ENCODE measurements at regions not wholly inside any gene's neighbourhood (a gene's known extent, or its start where the extent isn't known, plus 50 kb on each side); places are given as distances from the start of the nearest gene placed in this dataset.
"Not testable (repeated sequence)": the region's sequence is repeated elsewhere in the genome, so short reads cannot be mapped to it uniquely, and the experiment has no call there.

GRCh38 chr11:22930816-22931594, 70.7 kb upstream of the CCDC179 start:
- in situ Hi-C loops (cut with HindIII; ENCODE audit: low sequenced_read_pairs): no loop called here
- no peak overlapping the region for H3K4me3 ChIP-seq (ENCODE audit: low read depth, low read length)
- TF ChIP-seq, protein P1, sequence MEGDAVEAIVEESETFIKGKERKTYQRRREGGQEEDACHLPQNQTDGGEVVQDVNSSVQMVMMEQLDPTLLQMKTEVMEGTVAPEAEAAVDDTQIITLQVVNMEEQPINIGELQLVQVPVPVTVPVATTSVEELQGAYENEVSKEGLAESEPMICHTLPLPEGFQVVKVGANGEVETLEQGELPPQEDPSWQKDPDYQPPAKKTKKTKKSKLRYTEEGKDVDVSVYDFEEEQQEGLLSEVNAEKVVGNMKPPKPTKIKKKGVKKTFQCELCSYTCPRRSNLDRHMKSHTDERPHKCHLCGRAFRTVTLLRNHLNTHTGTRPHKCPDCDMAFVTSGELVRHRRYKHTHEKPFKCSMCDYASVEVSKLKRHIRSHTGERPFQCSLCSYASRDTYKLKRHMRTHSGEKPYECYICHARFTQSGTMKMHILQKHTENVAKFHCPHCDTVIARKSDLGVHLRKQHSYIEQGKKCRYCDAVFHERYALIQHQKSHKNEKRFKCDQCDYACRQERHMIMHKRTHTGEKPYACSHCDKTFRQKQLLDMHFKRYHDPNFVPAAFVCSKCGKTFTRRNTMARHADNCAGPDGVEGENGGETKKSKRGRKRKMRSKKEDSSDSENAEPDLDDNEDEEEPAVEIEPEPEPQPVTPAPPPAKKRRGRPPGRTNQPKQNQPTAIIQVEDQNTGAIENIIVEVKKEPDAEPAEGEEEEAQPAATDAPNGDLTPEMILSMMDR (IDR thresholded peaks at IDR 0.05; ENCODE audit: low read depth, low read length): no peak
- no peak for DNase-seq (ENCODE audit: low read depth, low spot score)

- TF ChIP-seq, protein P1 (IDR thresholded peaks at IDR 0.05; ENCODE audit: low read depth, low read length): no peak
- no peak for DNase-seq (ENCODE audit: low read depth, low spot score)
- in situ Hi-C loops (cut with HindIII; ENCODE audit: low sequenced_read_pairs): no loop called here
- H3K4me3 ChIP-seq (ENCODE audit: low read depth, low read length): no peak overlapping the region
Observed at GRCh38 chr11:22938691-22939090, 78.4 kb upstream of the CCDC179 start.

- in situ Hi-C loops (cut with HindIII; ENCODE audit: low sequenced_read_pairs); DNase-seq (ENCODE audit: low read depth, low spot score); H3K4me3 ChIP-seq (ENCODE audit: low read depth, low read length): not testable (repeated sequence)
Observed at GRCh38 chr11:22941544-22941943, 81.3 kb upstream of the CCDC179 start.

GRCh38 chr11:22957786-22958185, 97.5 kb upstream of the CCDC179 start:
- DNase-seq (ENCODE audit: low read depth, low spot score): no peak
- TF ChIP-seq, protein P1 (IDR thresholded peaks at IDR 0.05; ENCODE audit: low read depth, low read length): no peak
- no peak overlapping the region for H3K4me3 ChIP-seq (ENCODE audit: low read depth, low read length)
- in situ Hi-C loops (cut with HindIII; ENCODE audit: low sequenced_read_pairs): no loop called here

DNA sequence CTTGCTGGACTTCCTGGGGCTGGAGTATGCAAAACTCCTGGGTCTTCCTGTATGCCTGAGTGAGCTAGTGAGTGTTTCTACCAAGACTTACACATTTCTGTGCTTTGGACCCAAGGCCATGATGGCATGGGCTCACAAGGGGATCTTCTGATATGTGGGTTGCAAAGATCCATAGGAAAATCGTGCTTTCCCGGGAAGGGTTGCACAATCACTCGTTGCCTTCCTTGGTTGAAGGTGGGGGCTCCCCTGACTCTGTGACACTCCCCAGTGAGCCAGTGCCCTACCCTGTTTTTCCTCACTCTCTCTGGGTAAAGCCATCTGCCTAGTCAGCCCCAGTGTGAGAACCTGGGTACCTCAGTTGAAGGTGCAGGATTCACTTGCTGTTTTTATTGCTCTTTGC, 114.0 kb upstream of the CCDC179 start:
- in situ Hi-C loops (cut with HindIII; ENCODE audit: low sequenced_read_pairs): no loop called here
- no peak for DNase-seq (ENCODE audit: low read depth, low spot score)
- TF ChIP-seq, protein P1 (IDR thresholded peaks at IDR 0.05; ENCODE audit: low read depth, low read length): no peak
- H3K4me3 ChIP-seq (ENCODE audit: low read depth, low read length): no peak overlapping the region

DNA sequence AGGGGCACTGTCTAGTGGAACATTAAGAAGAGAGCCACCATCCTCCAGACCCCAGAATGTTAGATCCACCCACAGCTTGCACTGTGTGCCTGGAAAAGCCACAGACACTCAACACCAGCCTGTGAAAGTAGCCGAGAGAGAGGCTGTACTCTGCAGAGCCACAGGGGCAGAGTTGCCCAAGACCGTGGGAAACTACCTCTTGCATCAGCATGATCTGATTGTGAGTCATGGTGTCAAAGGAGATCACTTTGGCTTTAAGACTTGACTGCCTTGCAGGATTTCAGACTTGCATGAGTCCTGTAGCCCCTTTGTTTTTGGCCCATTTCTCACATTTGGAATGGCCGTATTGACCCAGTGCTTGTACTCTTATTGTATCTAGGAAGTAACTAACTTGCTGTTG, 115.9 kb upstream of the CCDC179 start:
- DNase-seq (ENCODE audit: low read depth, low spot score): peak; percentile 38
- in situ Hi-C loops (cut with HindIII; ENCODE audit: low sequenced_read_pairs): no loop called here
- TF ChIP-seq, protein P1 (IDR thresholded peaks at IDR 0.05; ENCODE audit: low read depth, low read length): no peak
- no peak overlapping the region for H3K4me3 ChIP-seq (ENCODE audit: low read depth, low read length)

GRCh38 chr11:22982903-22983302, 122.6 kb upstream of the CCDC179 start:
- TF ChIP-seq, protein P1 (IDR thresholded peaks at IDR 0.05; ENCODE audit: low read depth, low read length): no peak
- no peak for DNase-seq (ENCODE audit: low read depth, low spot score)
- H3K4me3 ChIP-seq (ENCODE audit: low read depth, low read length): no peak overlapping the region
- in situ Hi-C loops (cut with HindIII; ENCODE audit: low sequenced_read_pairs): no loop called here
